RWPE2 (cell line): ENCODE measurements at regions not wholly inside any gene's neighbourhood (a gene's known extent, or its start where the extent isn't known, plus 50 kb on each side); places are given as distances from the start of the nearest gene placed in this dataset.

Experiments
- ATAC-seq: fragments of 200-7000 bp; cut with Tn5 transposase; 3 replicates; pipeline ENCODE4 v1.9.1; 2021; ENCODE audit warnings: low read depth
- DNase-seq: peaks from one replicate; pipeline ENCODE4 v3.0.0-alpha.2; 2020; ENCODE audit warnings: low spot score
- H3K27ac ChIP-seq: fragments of 450-650 bp; 2 replicates; pipeline ENCODE4 v1.5.1; 2017; ENCODE audit warnings: mild to moderate bottlenecking; ENCODE audit not compliant: poor library complexity, severe bottlenecking
- H3K27me3 ChIP-seq: fragments of 250-450 bp; sonication (Bioruptor Pico); 2 replicates; pipeline ENCODE4 v1.5.1; 2021; ENCODE audit warnings: mild to moderate bottlenecking, moderate library complexity; ENCODE audit not compliant: insufficient read depth, poor library complexity, severe bottlenecking
- H3K36me3 ChIP-seq: fragments of 250-450 bp; sonication (Bioruptor Pico); 2 replicates; pipeline ENCODE4 v1.5.1; 2020; ENCODE audit warnings: low read depth, mild to moderate bottlenecking, moderate library complexity
- H3K4me1 ChIP-seq: fragments of 250-450 bp; sonication (Bioruptor Pico); 2 replicates; pipeline ENCODE4 v1.5.1; 2021; ENCODE audit warnings: mild to moderate bottlenecking, moderate library complexity; ENCODE audit not compliant: insufficient read depth, poor library complexity, severe bottlenecking
- H3K4me3 ChIP-seq: fragments of 250-450 bp; sonication (Bioruptor Pico); 2 replicates; pipeline ENCODE4 v1.5.1; 2021; ENCODE audit warnings: mild to moderate bottlenecking, moderate library complexity; ENCODE audit not compliant: severe bottlenecking
- H3K9me3 ChIP-seq: fragments of 250-450 bp; sonication (Bioruptor Pico); 2 replicates; pipeline ENCODE4 v1.5.1; 2021; ENCODE audit warnings: mild to moderate bottlenecking, moderate library complexity; ENCODE audit not compliant: severe bottlenecking
- CTCF ChIP-seq: fragments of 450-650 bp; IDR thresholded peaks from one replicate; pipeline ENCODE4 v1.5.1; 2017; ENCODE audit warnings: mild to moderate bottlenecking, moderate library complexity; ENCODE audit not compliant: poor library complexity, severe bottlenecking

- no peaks in the 10 kb centered on the region for H3K9me3 ChIP-seq
- H3K4me1 ChIP-seq = no peaks in the 10 kb centered on the region
- TF ChIP-seq CTCF = no peak
- no peak overlapping the region for H3K27ac ChIP-seq
- H3K36me3 ChIP-seq = no peaks in the 10 kb centered on the region
- H3K4me3 ChIP-seq = no peak overlapping the region
- no peak for DNase-seq
- H3K27me3 ChIP-seq = no peaks in the 10 kb centered on the region
- ATAC-seq = no peak
These were observed 220.1 kb upstream of the PABPC4L start for GRCh38 chr4:134421734-134422133.

GRCh38 chr4:134408897-134409296, 207.3 kb upstream of the PABPC4L start:
- Histone ChIP-seq H3K27me3 (no peaks in the 10 kb centered on the region), H3K36me3 (no peaks in the 10 kb centered on the region), H3K4me1 (no peaks in the 10 kb centered on the region), H3K27ac (no peak overlapping the region), H3K9me3 (no peaks in the 10 kb centered on the region), H3K4me3 (no peak overlapping the region)
- DNase-seq = no peak
- no peak for TF ChIP-seq CTCF
- no peak for ATAC-seq

GRCh38 chr4:134401798-134402197, 200.2 kb upstream of the PABPC4L start:
- no peaks in the 10 kb centered on the region for H3K27me3 ChIP-seq
- DNase-seq = no peak
- TF ChIP-seq CTCF = no peak
- no peak for ATAC-seq
- no peaks in the 10 kb centered on the region for H3K9me3 ChIP-seq
- H3K36me3 ChIP-seq = no peaks in the 10 kb centered on the region
- H3K4me3 ChIP-seq = no peak overlapping the region
- no peaks in the 10 kb centered on the region for H3K4me1 ChIP-seq
- H3K27ac ChIP-seq = no peak overlapping the region

- no peak for TF ChIP-seq CTCF
- no peak for DNase-seq
- H3K9me3 ChIP-seq = no peaks in the 10 kb centered on the region
These were observed 192.0 kb upstream of the PABPC4L start for GRCh38 chr4:134393592-134393991.

GRCh38 chr4:134390319-134390718, 188.7 kb upstream of the PABPC4L start:
- no peak for DNase-seq
- no peaks in the 10 kb centered on the region for H3K27me3 ChIP-seq
- H3K9me3 ChIP-seq = no peaks in the 10 kb centered on the region
- no peak for ATAC-seq
- TF ChIP-seq CTCF = no peak
- H3K4me1 ChIP-seq = no peaks in the 10 kb centered on the region
- H3K4me3 ChIP-seq = no peak overlapping the region
- H3K36me3 ChIP-seq = no peaks in the 10 kb centered on the region
- H3K27ac ChIP-seq = no peak overlapping the region

More at GRCh38 chr4:134393592-134393991, 192.0 kb upstream of the PABPC4L start:
- H3K4me1 ChIP-seq = no peaks in the 10 kb centered on the region
- ATAC-seq = no peak
- no peaks in the 10 kb centered on the region for H3K27me3 ChIP-seq
- H3K36me3 ChIP-seq = no peaks in the 10 kb centered on the region
- no peak overlapping the region for H3K4me3 ChIP-seq
- H3K27ac ChIP-seq = no peak overlapping the region
